Calu3 (cell line): ENCODE measurements at regions not wholly inside any gene's neighbourhood (a gene's known extent, or its start where the extent isn't known, plus 50 kb on each side); places are given as distances from the start of the nearest gene placed in this dataset.

Experiments
- BruUV-seq: library from RNA; stranded (reverse); fragments of 400-500 nt; replicated peaks from 2 replicates; lab custom pipeline; 2021; lab: Mats Ljungman, UMichigan
- CTCF ChIA-PET: fragments of 300-600 bp; sonication (Branson Sonifier 250); formaldehyde crosslinking; loops from one replicate; lab custom pipeline; 2022; ENCODE audit warnings: antibody characterized with exemption; lab: Charles Lee
- DNase-seq: peaks from one replicate; pipeline ENCODE4 v3.0.0; 2022
- H3K27ac Mint-ChIP-seq: one replicate; pipeline ENCODE4 v1.8.0; 2022; ENCODE audit warnings: mixed read lengths; ENCODE audit not compliant: unreplicated experiment
- H3K27me3 Mint-ChIP-seq: one replicate; pipeline ENCODE4 v1.8.0; 2022; ENCODE audit warnings: mixed read lengths; ENCODE audit not compliant: unreplicated experiment
- H3K36me3 Mint-ChIP-seq: one replicate; pipeline ENCODE4 v1.8.0; 2022; ENCODE audit warnings: mild to moderate bottlenecking, moderate library complexity, mixed read lengths; ENCODE audit not compliant: insufficient read depth, unreplicated experiment
- H3K4me1 Mint-ChIP-seq: one replicate; pipeline ENCODE4 v1.8.0; 2022; ENCODE audit warnings: mild to moderate bottlenecking, low read depth, mixed read lengths; ENCODE audit not compliant: unreplicated experiment
- H3K4me3 Mint-ChIP-seq: one replicate; pipeline ENCODE4 v1.8.0; 2022; ENCODE audit warnings: mild to moderate bottlenecking, low read depth, moderate library complexity, mixed read lengths; ENCODE audit not compliant: unreplicated experiment
- H3K9me3 Mint-ChIP-seq: one replicate; pipeline ENCODE4 v1.8.0; 2022; ENCODE audit warnings: low read depth, mixed read lengths; ENCODE audit not compliant: unreplicated experiment
- intact Hi-C: fragments of 100-400 bp; cut with micrococcal nuclease; formaldehyde crosslinking; loops from one replicate; pipeline ENCODE4 v1.10.0; 2022; ENCODE audit not compliant: unreplicated experiment
- TF ChIP-seq, protein P1 (sequence below): fragments of 200-600 bp; IDR thresholded peaks from one replicate; pipeline ENCODE4 v1.8.0; 2022; ENCODE audit warnings: antibody characterized with exemption; ENCODE audit not compliant: unreplicated experiment

- H3K27ac Mint-ChIP-seq: no peak overlapping the region
- peaks cover 2% of the 10 kb centered on the region for H3K9me3 Mint-ChIP-seq
- BruUV-seq: no TSS peak
- peaks cover 39% of the 10 kb centered on the region for H3K27me3 Mint-ChIP-seq
- TF ChIP-seq, protein P1, sequence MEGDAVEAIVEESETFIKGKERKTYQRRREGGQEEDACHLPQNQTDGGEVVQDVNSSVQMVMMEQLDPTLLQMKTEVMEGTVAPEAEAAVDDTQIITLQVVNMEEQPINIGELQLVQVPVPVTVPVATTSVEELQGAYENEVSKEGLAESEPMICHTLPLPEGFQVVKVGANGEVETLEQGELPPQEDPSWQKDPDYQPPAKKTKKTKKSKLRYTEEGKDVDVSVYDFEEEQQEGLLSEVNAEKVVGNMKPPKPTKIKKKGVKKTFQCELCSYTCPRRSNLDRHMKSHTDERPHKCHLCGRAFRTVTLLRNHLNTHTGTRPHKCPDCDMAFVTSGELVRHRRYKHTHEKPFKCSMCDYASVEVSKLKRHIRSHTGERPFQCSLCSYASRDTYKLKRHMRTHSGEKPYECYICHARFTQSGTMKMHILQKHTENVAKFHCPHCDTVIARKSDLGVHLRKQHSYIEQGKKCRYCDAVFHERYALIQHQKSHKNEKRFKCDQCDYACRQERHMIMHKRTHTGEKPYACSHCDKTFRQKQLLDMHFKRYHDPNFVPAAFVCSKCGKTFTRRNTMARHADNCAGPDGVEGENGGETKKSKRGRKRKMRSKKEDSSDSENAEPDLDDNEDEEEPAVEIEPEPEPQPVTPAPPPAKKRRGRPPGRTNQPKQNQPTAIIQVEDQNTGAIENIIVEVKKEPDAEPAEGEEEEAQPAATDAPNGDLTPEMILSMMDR: no peak
- no peak for DNase-seq
- CTCF ChIA-PET: no interaction called here
- no peak overlapping the region for H3K4me3 Mint-ChIP-seq
- H3K4me1 Mint-ChIP-seq: no peaks in the 10 kb centered on the region
- no peaks in the 10 kb centered on the region for H3K36me3 Mint-ChIP-seq
- intact Hi-C loops: no loop called here
These were observed 503.4 kb downstream of the NFIB start for GRCh38 chr9:13810510-13810909.

- H3K27ac Mint-ChIP-seq: no peak overlapping the region
- H3K27me3 Mint-ChIP-seq: peaks cover 28% of the 10 kb centered on the region
- no peak for DNase-seq
- no TSS peak for BruUV-seq
- H3K9me3 Mint-ChIP-seq: peaks cover 2% of the 10 kb centered on the region
- TF ChIP-seq, protein P1: no peak
- no peak overlapping the region for H3K4me3 Mint-ChIP-seq
- CTCF ChIA-PET: no interaction called here
- H3K4me1 Mint-ChIP-seq: no peaks in the 10 kb centered on the region
- intact Hi-C loops: no loop called here
- H3K36me3 Mint-ChIP-seq: no peaks in the 10 kb centered on the region
These were observed 504.5 kb downstream of the NFIB start for GRCh38 chr9:13809401-13809800.

DNA sequence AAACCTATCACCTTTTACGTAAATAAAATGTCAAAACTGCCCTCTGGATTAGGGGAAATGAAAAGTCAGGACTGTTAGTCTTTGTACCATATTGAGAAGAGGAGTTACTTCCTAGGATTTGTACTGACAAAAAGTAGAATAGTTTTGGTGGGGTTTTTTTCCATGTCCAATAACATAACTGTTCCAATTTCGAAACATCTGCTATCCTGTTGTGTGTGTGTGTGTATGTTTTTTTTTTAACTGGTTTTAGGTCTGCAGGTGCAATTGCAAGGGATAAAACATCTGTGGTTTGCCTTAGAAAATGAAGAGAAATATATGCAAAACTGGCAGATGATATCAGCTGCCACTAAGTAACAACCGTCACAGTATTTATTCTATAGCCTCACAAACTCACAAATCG, 506.8 kb downstream of the NFIB start:
- H3K27ac Mint-ChIP-seq: no peak overlapping the region
- no peak for DNase-seq
- peaks cover 13% of the 10 kb centered on the region for H3K27me3 Mint-ChIP-seq
- H3K4me1 Mint-ChIP-seq: no peaks in the 10 kb centered on the region
- no peaks in the 10 kb centered on the region for H3K36me3 Mint-ChIP-seq
- TF ChIP-seq, protein P1: no peak
- H3K4me3 Mint-ChIP-seq: no peak overlapping the region
- intact Hi-C loops: no loop called here
- no TSS peak for BruUV-seq
- CTCF ChIA-PET: no interaction called here
- no peaks in the 10 kb centered on the region for H3K9me3 Mint-ChIP-seq

DNA sequence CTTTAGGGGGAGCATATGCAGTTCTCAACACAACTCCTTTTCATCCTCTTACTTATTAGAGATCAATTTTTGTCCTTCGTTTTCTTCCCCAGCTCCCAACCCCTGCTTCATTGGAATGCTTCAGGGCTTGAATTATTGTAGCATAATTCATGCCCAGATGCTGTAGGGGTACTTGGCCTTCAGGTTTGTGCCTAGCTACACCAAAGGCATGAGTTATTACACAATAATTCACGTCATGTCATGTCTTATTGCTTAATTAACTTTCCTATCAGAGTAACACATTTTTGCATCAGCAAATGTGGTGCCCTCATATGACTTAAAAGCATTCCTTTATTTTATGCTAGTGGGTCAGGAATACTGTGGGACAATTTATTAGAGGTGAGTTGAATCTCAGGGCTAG, 507.2 kb downstream of the NFIB start:
- peaks cover 13% of the 10 kb centered on the region for H3K27me3 Mint-ChIP-seq
- no peaks in the 10 kb centered on the region for H3K9me3 Mint-ChIP-seq
- intact Hi-C loops: no loop called here
- TF ChIP-seq, protein P1: no peak
- BruUV-seq: no TSS peak
- no peaks in the 10 kb centered on the region for H3K4me1 Mint-ChIP-seq
- CTCF ChIA-PET: no interaction called here
- no peak for DNase-seq
- H3K36me3 Mint-ChIP-seq: no peaks in the 10 kb centered on the region
- H3K27ac Mint-ChIP-seq: no peak overlapping the region
- no peak overlapping the region for H3K4me3 Mint-ChIP-seq

DNA sequence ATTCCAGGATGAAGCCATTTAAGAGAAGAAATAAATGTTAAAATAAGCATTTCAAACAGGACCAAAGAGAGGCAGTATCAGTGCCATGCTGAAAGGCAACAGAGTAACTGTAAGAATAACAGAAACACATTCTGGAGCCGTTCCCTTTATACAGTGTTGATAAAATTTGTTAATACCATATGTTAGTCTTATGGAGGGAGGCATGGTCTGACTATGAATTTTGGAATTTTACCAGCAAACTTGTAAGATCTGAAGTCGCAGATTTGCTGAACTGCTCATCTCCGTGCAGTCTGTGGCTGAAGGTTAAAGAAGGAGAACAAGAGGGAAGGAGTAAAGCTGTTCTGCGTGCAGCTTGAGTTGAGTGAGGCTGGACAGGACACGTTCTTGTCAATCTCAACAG, 508.4 kb downstream of the NFIB start:
- BruUV-seq: no TSS peak
- H3K4me1 Mint-ChIP-seq: no peaks in the 10 kb centered on the region

More for the DNA sequence above, 508.4 kb downstream of the NFIB start:
- Mint-ChIP-seq H3K27ac (no peak overlapping the region), H3K4me3 (no peak overlapping the region), H3K36me3 (no peaks in the 10 kb centered on the region), H3K27me3 (peaks cover 13% of the 10 kb centered on the region), H3K9me3 (no peaks in the 10 kb centered on the region)
- intact Hi-C loops: no loop called here
- CTCF ChIA-PET: no interaction called here
- TF ChIP-seq, protein P1: no peak
- DNase-seq: no peak
